ENCODE measurements at regions not wholly inside any gene's neighbourhood (a gene's known extent, or its start where the extent isn't known, plus 50 kb on each side); places are given as distances from the start of the nearest gene placed in this dataset.

- intact Hi-C loops (cut with DNase I): no loop called here
- no peaks in the 10 kb centered on the region for H3K9me3 ChIP-seq
- H3K27ac ChIP-seq: no peak overlapping the region
- H3K4me1 ChIP-seq: no peaks in the 10 kb centered on the region
- no peak for ATAC-seq
- H3K36me3 ChIP-seq: no peaks in the 10 kb centered on the region
- DNase-seq: no peak
- no peak overlapping the region for H3K4me3 ChIP-seq
- TF ChIP-seq CTCF (IDR thresholded peaks at IDR 0.05): no peak
- H3K27me3 ChIP-seq: no peaks in the 10 kb centered on the region
These were observed 525.3 kb upstream of the ADGRL4 start for GRCh38 chr1:79531790-79532189.

GRCh38 chr1:79530476-79530875 is 523.9 kb upstream of the ADGRL4 start:
- TF ChIP-seq CTCF (IDR thresholded peaks at IDR 0.05): no peak
- no peak for DNase-seq
- Histone ChIP-seq H3K36me3 (no peaks in the 10 kb centered on the region), H3K4me1 (no peaks in the 10 kb centered on the region), H3K27me3 (no peaks in the 10 kb centered on the region), H3K9me3 (no peaks in the 10 kb centered on the region), H3K27ac (no peak overlapping the region), H3K4me3 (no peak overlapping the region)
- no peak for ATAC-seq
- intact Hi-C loops (cut with DNase I): no loop called here

GRCh38 chr1:79530055-79530454 is 523.5 kb upstream of the ADGRL4 start:
- intact Hi-C loops (cut with DNase I): no loop called here
- no peak for ATAC-seq

GRCh38 chr1:79524126-79524525 is 517.6 kb upstream of the ADGRL4 start:
- no peaks in the 10 kb centered on the region for H3K27me3 ChIP-seq
- H3K27ac ChIP-seq: no peak overlapping the region
- H3K36me3 ChIP-seq: no peaks in the 10 kb centered on the region
- H3K4me1 ChIP-seq: no peaks in the 10 kb centered on the region
- no peak overlapping the region for H3K4me3 ChIP-seq
- intact Hi-C loops (cut with DNase I): no loop called here
- DNase-seq (no peak), ATAC-seq (no peak)
- no peaks in the 10 kb centered on the region for H3K9me3 ChIP-seq
- no peak for TF ChIP-seq CTCF (IDR thresholded peaks at IDR 0.05)

More at GRCh38 chr1:79530055-79530454, 523.5 kb upstream of the ADGRL4 start:
- Histone ChIP-seq H3K27me3 (no peaks in the 10 kb centered on the region), H3K27ac (no peak overlapping the region), H3K4me1 (no peaks in the 10 kb centered on the region), H3K9me3 (no peaks in the 10 kb centered on the region), H3K36me3 (no peaks in the 10 kb centered on the region), H3K4me3 (no peak overlapping the region)
- DNase-seq: no peak
- no peak for TF ChIP-seq CTCF (IDR thresholded peaks at IDR 0.05)

- TF ChIP-seq CTCF (IDR thresholded peaks at IDR 0.05): no peak
- DNase-seq: no peak
- Histone ChIP-seq H3K36me3 (no peaks in the 10 kb centered on the region), H3K27me3 (no peaks in the 10 kb centered on the region), H3K4me3 (no peak overlapping the region), H3K9me3 (no peaks in the 10 kb centered on the region), H3K4me1 (no peaks in the 10 kb centered on the region), H3K27ac (no peak overlapping the region)
- ATAC-seq: no peak
- intact Hi-C loops (cut with DNase I): no loop called here
These were observed 512.7 kb upstream of the ADGRL4 start for GRCh38 chr1:79519084-79519760.
